H1 (cell line): ENCODE measurements at regions not wholly inside any gene's neighbourhood (a gene's known extent, or its start where the extent isn't known, plus 50 kb on each side); places are given as distances from the start of the nearest gene placed in this dataset.

ENCODE experiments used
- ASH2L ChIP-seq: fragments of 200-600, 300-600 bp; sonication (generic); IDR thresholded peaks from one replicate; pipeline ENCODE4 v1.7.1; 2017; ENCODE audit warnings: low read length
- ATF2 ChIP-seq: IDR thresholded peaks from 2 replicates; pipeline ENCODE4 v1.6.1; 2012; ENCODE audit warnings: low read length, inconsistent platforms
- CEBPB ChIP-seq: IDR thresholded peaks from 2 replicates; pipeline ENCODE4 v1.6.1; 2012; ENCODE audit warnings: low read depth, low read length
- CHD7 ChIP-seq: fragments of 300-600 bp; sonication (generic); IDR thresholded peaks from 2 replicates; pipeline ENCODE4 v1.7.1; 2012; ENCODE audit warnings: low read length, moderate library complexity, mild to moderate bottlenecking, inconsistent platforms; ENCODE audit not compliant: insufficient replicate concordance
- FOSL1 ChIP-seq: IDR thresholded peaks from 2 replicates; pipeline ENCODE4 v1.6.1; 2011; ENCODE audit warnings: mild to moderate bottlenecking, low read depth, low read length, moderate library complexity; ENCODE audit not compliant: insufficient read depth
- GTF2F1 ChIP-seq: IDR thresholded peaks from 2 replicates; pipeline ENCODE4 v1.6.1; 2012; ENCODE audit warnings: low read depth, low read length, improper control_type of control experiment, borderline replicate concordance
- KDM5A ChIP-seq: fragments of 200-600 bp; IDR thresholded peaks from 2 replicates; pipeline ENCODE4 v1.7.1; 2012; ENCODE audit warnings: mild to moderate bottlenecking, low read length, inconsistent platforms, mixed read lengths
- MAX ChIP-seq: IDR thresholded peaks from 2 replicates; pipeline ENCODE4 v1.6.1; 2012; ENCODE audit warnings: inconsistent platforms
- POLR2AphosphoS5 ChIP-seq: IDR thresholded peaks from 2 replicates; pipeline ENCODE4 v1.6.1; 2011; ENCODE audit warnings: low read depth, low read length
- SP2 ChIP-seq: IDR thresholded peaks from 2 replicates; pipeline ENCODE4 v1.6.1; 2012; ENCODE audit warnings: mild to moderate bottlenecking, low read length, inconsistent platforms
- TAF7 ChIP-seq: optimal IDR thresholded peaks from 2 replicates; pipeline ENCODE3; 2011; ENCODE audit warnings: low read depth, mild to moderate bottlenecking, inconsistent platforms, low read length, moderate library complexity, borderline replicate concordance
- TCF12 ChIP-seq: IDR thresholded peaks from 2 replicates; pipeline ENCODE4 v1.6.1; 2011; ENCODE audit warnings: low read depth, mild to moderate bottlenecking, low read length

- TF ChIP-seq CHD7 (no peak), ASH2L (no peak), TAF7 (no peak), SP2 (no peak), POLR2AphosphoS5 (no peak), CEBPB (no peak), GTF2F1 (no peak), MAX (no peak), TCF12 (no peak), FOSL1 (no peak), KDM5A (no peak), ATF2 (no peak)
Observed at GRCh38 chr14:65164825-65165135, 62.5 kb upstream of the MAX start (continued).
